ENCODE measurements at regions not wholly inside any gene's neighbourhood (a gene's known extent, or its start where the extent isn't known, plus 50 kb on each side); places are given as distances from the start of the nearest gene placed in this dataset.

DNA sequence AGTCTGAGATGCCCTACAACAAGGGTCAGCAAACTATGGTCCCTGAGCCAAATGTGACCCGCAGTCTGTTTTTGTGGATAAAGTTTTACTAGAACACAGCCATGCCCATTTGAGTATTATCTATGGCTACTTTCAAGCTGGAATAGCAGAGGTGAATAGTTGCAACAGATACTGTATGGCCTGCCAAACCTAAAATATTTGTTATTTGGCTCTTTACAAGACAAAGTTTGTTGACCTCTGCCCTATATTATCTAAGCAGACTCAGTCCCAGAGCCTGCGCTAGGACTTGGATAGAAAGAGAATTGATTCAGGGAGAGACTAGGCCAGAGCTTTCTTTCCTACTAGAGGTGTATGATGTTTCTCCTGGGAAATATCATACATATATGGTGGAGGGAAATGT lies 81.7 kb upstream of the NMNAT3 start:
- H3K27ac Mint-ChIP-seq, result no peak overlapping the region
- TF ChIP-seq, protein P1, sequence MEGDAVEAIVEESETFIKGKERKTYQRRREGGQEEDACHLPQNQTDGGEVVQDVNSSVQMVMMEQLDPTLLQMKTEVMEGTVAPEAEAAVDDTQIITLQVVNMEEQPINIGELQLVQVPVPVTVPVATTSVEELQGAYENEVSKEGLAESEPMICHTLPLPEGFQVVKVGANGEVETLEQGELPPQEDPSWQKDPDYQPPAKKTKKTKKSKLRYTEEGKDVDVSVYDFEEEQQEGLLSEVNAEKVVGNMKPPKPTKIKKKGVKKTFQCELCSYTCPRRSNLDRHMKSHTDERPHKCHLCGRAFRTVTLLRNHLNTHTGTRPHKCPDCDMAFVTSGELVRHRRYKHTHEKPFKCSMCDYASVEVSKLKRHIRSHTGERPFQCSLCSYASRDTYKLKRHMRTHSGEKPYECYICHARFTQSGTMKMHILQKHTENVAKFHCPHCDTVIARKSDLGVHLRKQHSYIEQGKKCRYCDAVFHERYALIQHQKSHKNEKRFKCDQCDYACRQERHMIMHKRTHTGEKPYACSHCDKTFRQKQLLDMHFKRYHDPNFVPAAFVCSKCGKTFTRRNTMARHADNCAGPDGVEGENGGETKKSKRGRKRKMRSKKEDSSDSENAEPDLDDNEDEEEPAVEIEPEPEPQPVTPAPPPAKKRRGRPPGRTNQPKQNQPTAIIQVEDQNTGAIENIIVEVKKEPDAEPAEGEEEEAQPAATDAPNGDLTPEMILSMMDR (conservative IDR thresholded peaks at IDR 0.05), result no peak
- H3K9me3 Mint-ChIP-seq, result no peaks in the 10 kb centered on the region
- H3K36me3 Mint-ChIP-seq, result no peaks in the 10 kb centered on the region
- H3K27me3 Mint-ChIP-seq, result no peaks in the 10 kb centered on the region
- H3K4me3 Mint-ChIP-seq, result no peak overlapping the region
- DNase-seq (ENCODE audit: extremely low spot score, unreplicated experiment), result no peak
- peaks cover 11% of the 10 kb centered on the region for H3K4me1 Mint-ChIP-seq (ENCODE audit: unreplicated experiment)

DNA sequence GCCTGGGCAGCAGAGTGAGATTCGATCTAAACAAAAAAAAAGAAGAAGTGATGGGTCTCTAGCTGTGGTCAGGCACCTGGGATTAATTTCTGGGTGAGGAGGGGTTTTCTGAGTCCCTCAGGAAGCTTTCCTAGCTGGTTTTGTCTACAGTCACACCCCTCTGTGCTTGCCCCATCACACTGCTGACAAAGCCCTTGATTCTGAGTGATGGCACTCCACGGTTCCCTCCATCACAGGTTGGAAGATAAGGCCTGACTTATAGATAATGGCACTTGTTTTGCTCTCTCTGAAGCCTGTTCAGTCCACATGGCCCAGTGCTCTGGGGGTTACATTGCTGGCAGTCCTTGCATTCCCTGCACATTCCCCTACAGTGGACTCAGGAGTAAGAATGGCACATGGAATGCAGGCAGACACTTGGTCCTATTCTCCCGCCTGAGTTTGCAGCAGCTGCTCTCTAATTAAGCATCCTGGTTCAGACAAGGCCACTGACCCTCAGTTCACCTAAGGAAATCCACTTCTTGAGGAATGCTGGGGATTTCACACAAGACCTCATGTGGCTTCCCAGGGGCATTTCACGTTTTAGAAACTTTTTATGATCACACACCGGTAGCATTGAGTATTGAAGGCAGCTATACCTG lies 81.0 kb upstream of the NMNAT3 start:
- Mint-ChIP-seq H3K4me3 (no peak overlapping the region), H3K27ac (no peak overlapping the region), H3K4me1 (ENCODE audit: unreplicated experiment) (peaks cover 11% of the 10 kb centered on the region), H3K9me3 (no peaks in the 10 kb centered on the region), H3K27me3 (no peaks in the 10 kb centered on the region), H3K36me3 (no peaks in the 10 kb centered on the region)
- DNase-seq (ENCODE audit: extremely low spot score, unreplicated experiment), result no peak
- TF ChIP-seq, protein P1 (conservative IDR thresholded peaks at IDR 0.05), result no peak

DNA sequence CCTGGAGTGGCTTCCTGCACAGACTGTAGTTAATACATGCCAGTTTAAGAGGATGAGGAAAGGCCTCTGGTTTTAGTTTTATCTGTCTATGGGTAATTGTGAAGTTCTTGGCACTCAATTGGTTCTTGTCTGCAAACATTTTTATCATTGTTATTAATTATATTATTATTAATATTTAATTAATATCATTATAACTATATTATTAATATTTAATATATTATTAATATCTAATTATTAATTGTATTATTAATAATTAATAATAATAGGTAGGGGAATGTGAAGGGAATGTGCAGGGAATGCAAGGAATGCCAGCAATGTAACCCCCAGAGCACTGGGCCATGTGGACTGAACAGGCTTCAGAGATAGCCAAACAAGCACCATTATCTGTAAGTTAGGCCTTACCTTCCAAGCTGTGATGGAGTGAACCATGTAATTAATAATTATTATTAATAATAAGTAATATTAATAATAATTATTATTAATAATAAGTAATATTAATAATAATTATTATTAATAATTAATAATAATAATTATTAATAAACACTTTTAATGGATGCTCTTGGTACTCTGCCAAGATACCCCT lies 79.8 kb upstream of the NMNAT3 start:
- Mint-ChIP-seq H3K27me3 (no peaks in the 10 kb centered on the region), H3K9me3 (no peaks in the 10 kb centered on the region), H3K27ac (no peak overlapping the region), H3K36me3 (no peaks in the 10 kb centered on the region), H3K4me3 (no peak overlapping the region), H3K4me1 (ENCODE audit: unreplicated experiment) (peaks cover 11% of the 10 kb centered on the region)
- DNase-seq (ENCODE audit: extremely low spot score, unreplicated experiment), result no peak
- TF ChIP-seq, protein P1 (conservative IDR thresholded peaks at IDR 0.05), result no peak

DNA sequence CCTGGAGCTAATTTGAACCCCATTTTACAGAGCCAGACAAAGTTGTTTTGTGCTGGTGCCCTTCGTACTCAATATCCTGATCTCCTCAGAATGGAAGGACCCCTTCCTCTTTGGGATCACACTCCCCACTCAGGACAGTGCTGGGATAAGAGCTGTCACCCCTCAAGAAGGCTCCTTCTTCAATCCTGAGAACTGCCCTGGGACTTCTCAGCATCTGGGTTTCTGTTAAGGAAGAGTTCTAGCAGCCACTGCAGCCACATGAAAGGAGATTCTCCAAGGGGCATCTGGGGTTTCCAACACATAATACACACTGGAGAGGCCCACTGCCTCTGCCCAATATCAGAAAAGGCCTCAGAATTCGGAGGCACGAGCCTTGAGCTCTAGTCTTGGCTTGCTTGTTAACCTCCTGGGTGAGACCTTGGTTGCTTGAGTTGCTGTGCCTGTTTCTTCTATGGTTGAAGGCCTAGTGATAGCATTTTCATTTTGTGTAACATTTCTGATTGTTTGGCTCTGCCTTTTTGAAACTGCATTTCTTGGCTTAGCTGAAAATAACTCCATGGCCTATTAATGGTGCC lies 78.8 kb upstream of the NMNAT3 start:
- no peaks in the 10 kb centered on the region for H3K36me3 Mint-ChIP-seq
- TF ChIP-seq, protein P1 (conservative IDR thresholded peaks at IDR 0.05), result no peak
- no peak overlapping the region for H3K27ac Mint-ChIP-seq
- no peaks in the 10 kb centered on the region for H3K27me3 Mint-ChIP-seq
- no peaks in the 10 kb centered on the region for H3K9me3 Mint-ChIP-seq
- peaks cover 11% of the 10 kb centered on the region for H3K4me1 Mint-ChIP-seq (ENCODE audit: unreplicated experiment)
- peak; percentile 18 for DNase-seq (ENCODE audit: extremely low spot score, unreplicated experiment)
- no peak overlapping the region for H3K4me3 Mint-ChIP-seq

DNA sequence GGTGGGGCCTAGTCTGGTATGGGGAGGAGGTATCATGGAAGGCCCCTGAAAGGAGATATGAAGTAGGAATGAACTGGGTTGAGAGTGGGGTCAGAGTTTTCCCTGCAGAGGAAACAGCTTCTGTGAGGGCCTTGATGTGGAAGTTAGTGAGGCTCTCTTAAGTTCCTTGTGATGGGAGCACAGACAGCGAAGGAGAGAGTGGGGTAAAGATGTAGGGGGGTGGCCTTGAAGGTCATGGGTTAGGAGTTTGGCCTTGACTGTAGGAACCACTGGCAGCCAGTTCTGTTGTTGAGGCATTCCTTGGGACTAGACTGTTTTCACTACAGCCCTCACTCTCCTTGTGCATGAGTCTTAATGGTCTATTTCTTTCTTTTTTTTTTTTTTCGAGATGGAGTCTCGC lies 77.8 kb upstream of the NMNAT3 start:
- Mint-ChIP-seq H3K4me3 (no peak overlapping the region), H3K4me1 (ENCODE audit: unreplicated experiment) (peaks cover 11% of the 10 kb centered on the region), H3K9me3 (no peaks in the 10 kb centered on the region), H3K27me3 (no peaks in the 10 kb centered on the region), H3K27ac (no peak overlapping the region), H3K36me3 (no peaks in the 10 kb centered on the region)
- no peak for DNase-seq (ENCODE audit: extremely low spot score, unreplicated experiment)
- TF ChIP-seq, protein P1 (conservative IDR thresholded peaks at IDR 0.05), result no peak
